Liver (tissue), 3 donors: ENCODE measurements at regions not wholly inside any gene's neighbourhood (a gene's known extent, or its start where the extent isn't known, plus 50 kb on each side); places are given as distances from the start of the nearest gene placed in this dataset.

Experiments used
- ATF3 ChIP-seq: IDR thresholded peaks from 2 replicates; pipeline ENCODE4 v1.6.1; 2016; ENCODE audit warnings: antibody characterized with exemption
- CTCF ChIP-seq: fragments of 150-350 bp; IDR thresholded peaks from 2 replicates; pipeline ENCODE4 v1.5.1; 2017; ENCODE audit warnings: improper control_type of control experiment, low read depth, low read length; ENCODE audit not compliant: missing input control
- JUND ChIP-seq, 2 donors: IDR thresholded peaks; 2 replicates each; pipeline ENCODE4 v1.6.1; 2016; ENCODE audit warnings: antibody characterized with exemption in 2 of 2
- MAX ChIP-seq: IDR thresholded peaks from 2 replicates; pipeline ENCODE4 v1.6.1; 2016; ENCODE audit warnings: antibody characterized with exemption
- NR2F2 ChIP-seq: IDR thresholded peaks from 2 replicates; pipeline ENCODE4 v1.6.1; 2016; ENCODE audit warnings: antibody characterized with exemption
- RXRA ChIP-seq, 2 donors: IDR thresholded peaks; 2 replicates each; pipeline ENCODE4 v1.6.1; 2017 to 2018; ENCODE audit warnings: antibody characterized with exemption in 2 of 2, mild to moderate bottlenecking in 1 of 2
- YY1 ChIP-seq: IDR thresholded peaks from 2 replicates; pipeline ENCODE4 v1.6.1; 2016; ENCODE audit warnings: antibody characterized with exemption, mild to moderate bottlenecking
- ZBTB33 ChIP-seq: IDR thresholded peaks from 2 replicates; pipeline ENCODE4 v1.6.1; 2016; ENCODE audit warnings: antibody characterized with exemption
- donor health status: healthy.
- donor health status: healthy.

GRCh38 chr4:75376543-75376942 lies 137.7 kb downstream of the RCHY1 start:
- TF ChIP-seq ZBTB33, result no peak
- no peak for TF ChIP-seq MAX
- TF ChIP-seq CTCF, result no peak
- TF ChIP-seq JUND (IDR thresholded peaks at IDR 0.05), result no peak
- TF ChIP-seq NR2F2, result no peak
- TF ChIP-seq YY1, result no peak
- TF ChIP-seq RXRA (IDR thresholded peaks at IDR 0.05), result no peak
- TF ChIP-seq ATF3, result no peak
